ENCODE measurements at regions not wholly inside any gene's neighbourhood (a gene's known extent, or its start where the extent isn't known, plus 50 kb on each side); places are given as distances from the start of the nearest gene placed in this dataset.

DNA sequence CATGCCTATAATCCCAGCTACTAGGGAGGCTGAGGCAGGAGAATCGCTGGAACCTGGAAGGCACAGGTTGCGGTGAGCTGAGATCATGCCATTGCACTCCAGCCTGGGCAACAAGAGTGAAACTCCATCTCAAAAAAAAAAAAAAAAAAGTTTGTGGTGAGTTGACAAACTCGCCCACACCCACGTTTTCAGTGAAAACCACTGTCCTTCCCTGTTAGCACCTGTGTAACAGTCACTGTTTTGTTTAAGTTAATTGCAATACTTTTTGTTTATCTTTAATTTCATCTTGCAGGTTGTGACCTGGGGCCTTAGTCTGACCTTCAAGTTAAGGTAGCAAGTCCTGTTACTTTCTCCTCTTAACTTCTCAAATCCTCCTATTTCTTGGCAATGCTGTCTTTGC, 65.5 kb upstream of the SKOR2 start:
- no peaks in the 10 kb centered on the region for H3K9me3 ChIP-seq (replicated peaks; ENCODE audit: control insufficient read depth, insufficient read depth, low read depth, low read length)
- no peaks in the 10 kb centered on the region for H3K4me1 ChIP-seq (replicated peaks in 1 of 2; ENCODE audit: control insufficient read depth in 2 of 2, insufficient read depth in 2 of 2, low read length in 2 of 2)
- WGBS (ENCODE audit: insufficient coverage, low coverage, missing lambda C conversion rate), result 0% methylated on average over 3 of the region's 4 CpGs
- no peak for DNase-seq (ENCODE audit: extremely low read depth in 1 of 4, low spot score in 3 of 4)
- no peak overlapping the region for H2AFZ ChIP-seq (ENCODE audit: low read depth, low read length)
- no peaks in the 10 kb centered on the region for H4K20me1 ChIP-seq (replicated peaks; ENCODE audit: control insufficient read depth, insufficient read depth, low read length)
- no peak overlapping the region for H3K4me2 ChIP-seq (ENCODE audit: insufficient read depth, low read length)
- BruUV-seq (replicated peaks), result no TSS peak
- H3K4me3 ChIP-seq, result no peak overlapping the region
- no peak for ATAC-seq
- ChIA-PET POLR2A (interaction anchor here (0.7 kb wide), 1 partner anchor 964 kb away, joined by 3 read pairs; no protein-coding TSS in a partner anchor), CTCF (ENCODE audit: low intra/inter-chr PET ratio) (no interaction called here)
- no peak overlapping the region for H3K9ac ChIP-seq (ENCODE audit: insufficient read depth in 1 of 2, low read depth in 2 of 2, low read length in 2 of 2)
- TF ChIP-seq NR4A1 (CRISPR knock-in tag; IDR thresholded peaks at IDR 0.05) (no peak), NR4A1 (tag; IDR thresholded peaks at IDR 0.05) (no peak), ZZZ3 (IDR thresholded peaks at IDR 0.05) (no peak), SREBF1 (IDR thresholded peaks at IDR 0.05; ENCODE audit: borderline replicate concordance, low read depth, low read length) (no peak), RAD51 (IDR thresholded peaks at IDR 0.05; ENCODE audit: borderline replicate concordance, low read depth) (no peak), PHF21A (IDR thresholded peaks at IDR 0.05; ENCODE audit: borderline replicate concordance, low read depth) (no peak), TFAP4 (CRISPR knock-in tag; IDR thresholded peaks at IDR 0.05; ENCODE audit: borderline replicate concordance) (no peak)
- TF ChIP-seq, protein P1, sequence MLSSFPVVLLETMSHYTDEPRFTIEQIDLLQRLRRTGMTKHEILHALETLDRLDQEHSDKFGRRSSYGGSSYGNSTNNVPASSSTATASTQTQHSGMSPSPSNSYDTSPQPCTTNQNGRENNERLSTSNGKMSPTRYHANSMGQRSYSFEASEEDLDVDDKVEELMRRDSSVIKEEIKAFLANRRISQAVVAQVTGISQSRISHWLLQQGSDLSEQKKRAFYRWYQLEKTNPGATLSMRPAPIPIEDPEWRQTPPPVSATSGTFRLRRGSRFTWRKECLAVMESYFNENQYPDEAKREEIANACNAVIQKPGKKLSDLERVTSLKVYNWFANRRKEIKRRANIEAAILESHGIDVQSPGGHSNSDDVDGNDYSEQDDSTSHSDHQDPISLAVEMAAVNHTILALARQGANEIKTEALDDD (IDR thresholded peaks at IDR 0.05), result no peak
- H3K27me3 ChIP-seq (ENCODE audit: control insufficient read depth in 2 of 2, insufficient read depth in 2 of 2, low read length in 2 of 2), result no peaks in the 10 kb centered on the region
- H3K36me3 ChIP-seq (ENCODE audit: control insufficient read depth, insufficient read depth, low read length), result no peaks in the 10 kb centered on the region
- in situ Hi-C loops (cut with MboI), result no loop called here
- no peaks in the 10 kb centered on the region for H3K79me2 ChIP-seq (ENCODE audit: control insufficient read depth, insufficient read depth, low read length)
- intact Hi-C loops (cut with micrococcal nuclease), result no loop called here
- no peak for FAIRE-seq
- no peak overlapping the region for H3K27ac ChIP-seq (ENCODE audit: extremely low read depth, low read depth, low read length)
- H3K9me1 ChIP-seq (ENCODE audit: control insufficient read depth, insufficient read depth, low read length), result no peaks in the 10 kb centered on the region

Measured in K562 (cell line).